CD4-positive, alpha-beta T cell (primary cell): ENCODE measurements at regions not wholly inside any gene's neighbourhood (a gene's known extent, or its start where the extent isn't known, plus 50 kb on each side); places are given as distances from the start of the nearest gene placed in this dataset.

Experiments used
- ATAC-seq: fragments of 200-7000 bp; cut with Tn5 transposase; one replicate; pipeline ENCODE4 v1.10.0; 2022; ENCODE audit warnings: mild to moderate bottlenecking; ENCODE audit not compliant: poor library complexity
- CTCF ChIA-PET: fragments of 350-600 bp; sonication (Branson Sonifier 250); formaldehyde crosslinking; loops from one replicate; lab custom pipeline; 2021; ENCODE audit warnings: antibody characterized with exemption, inconsistent platforms; lab: Charles Lee
- POLR2A ChIA-PET: fragments of 350-600 bp; sonication (Branson Sonifier 250); formaldehyde crosslinking; loops from one replicate; lab custom pipeline; 2021; ENCODE audit warnings: antibody characterized with exemption, inconsistent platforms; lab: Charles Lee
- DNase-seq, 14 experiments: peaks; one replicate each; pipeline ENCODE4 v3.0.0-alpha.2; 2013 to 2020; ENCODE audit warnings: mixed read lengths in 2 of 14
- H3K27ac ChIP-seq, 2 donors: one replicate each; pipeline versions ENCODE4 v1.5.1 to v1.7.0; 2013; ENCODE audit warnings: low read length in 2 of 2, low read depth in 1 of 2, mild to moderate bottlenecking in 1 of 2
- H3K27me3 ChIP-seq, 2 experiments: 1 replicate in 1 of 2; 2 replicates in 1 of 2; pipeline versions ENCODE4 v1.6.1 to v1.7.0; 2013; ENCODE audit warnings: low read length in 2 of 2, control low read depth in 1 of 2, mild to moderate bottlenecking in 1 of 2, moderate library complexity in 1 of 2; ENCODE audit not compliant: insufficient read depth in 2 of 2, control insufficient read depth in 1 of 2
- H3K36me3 ChIP-seq: one replicate; pipeline ENCODE4 v1.6.1; 2013; ENCODE audit warnings: low read length, control low read depth; ENCODE audit not compliant: insufficient read depth
- H3K4me1 ChIP-seq: one replicate; pipeline ENCODE4 v1.6.1; 2013; ENCODE audit warnings: low read length, control low read depth; ENCODE audit not compliant: insufficient read depth
- H3K4me3 ChIP-seq: one replicate; pipeline ENCODE4 v1.5.1; 2013; ENCODE audit warnings: mild to moderate bottlenecking, low read length, moderate library complexity
- H3K9me3 ChIP-seq, 2 experiments: 1 replicate in 1 of 2; 2 replicates in 1 of 2; pipeline versions ENCODE4 v1.6.1 to v1.7.0; 2013; ENCODE audit warnings: low read length in 2 of 2, mild to moderate bottlenecking in 2 of 2, control low read depth in 1 of 2, moderate library complexity in 1 of 2; ENCODE audit not compliant: control insufficient read depth in 1 of 2, insufficient read depth in 1 of 2
- H3K27ac Mint-ChIP-seq: one replicate; pipeline ENCODE4 v1.8.0; 2020; ENCODE audit warnings: mixed read lengths
- H3K27me3 Mint-ChIP-seq: one replicate; pipeline ENCODE4 v1.8.0; 2021; ENCODE audit warnings: mixed read lengths
- H3K36me3 Mint-ChIP-seq: one replicate; pipeline ENCODE4 v1.8.0; 2021; ENCODE audit warnings: low read depth, mixed read lengths
- H3K4me1 Mint-ChIP-seq: one replicate; pipeline ENCODE4 v1.8.0; 2021; ENCODE audit warnings: low read depth, mixed read lengths
- H3K4me3 Mint-ChIP-seq: one replicate; pipeline ENCODE4 v1.8.0; 2020; ENCODE audit warnings: mild to moderate bottlenecking, mixed read lengths
- H3K9me3 Mint-ChIP-seq: one replicate; pipeline ENCODE4 v1.8.0; 2020; ENCODE audit warnings: mixed read lengths
- CTCF ChIP-seq: fragments of 200-600 bp; IDR thresholded peaks from one replicate; pipeline ENCODE4 v1.8.0; 2022; ENCODE audit warnings: antibody characterized with exemption, mild to moderate bottlenecking
- intact Hi-C, 2 experiments: fragments of 100-400 bp; cut with DNase I in 1 of 2; cut with micrococcal nuclease in 1 of 2; formaldehyde crosslinking; loops; one replicate each; pipeline versions ENCODE4 v1.15.1 to v1.9.0; 2023 to 2025; cut with DNase I, micrococcal nuclease

GRCh38 chr20:59392736-59393135 lies 92.3 kb downstream of the EDN3 start:
- Histone ChIP-seq H3K9me3 (no peaks in the 10 kb centered on the region), H3K4me1 (no peaks in the 10 kb centered on the region), H3K27me3 (peaks cover 0 to 17% of the 10 kb centered on the region in 2 experiments), H3K36me3 (no peaks in the 10 kb centered on the region), H3K27ac (no peak overlapping the region), H3K4me3 (no peak overlapping the region)
- ATAC-seq (no peak), DNase-seq (no peak)
- Mint-ChIP-seq H3K27me3 (no peaks in the 10 kb centered on the region), H3K36me3 (no peaks in the 10 kb centered on the region), H3K27ac (no peak overlapping the region), H3K4me3 (no peak overlapping the region), H3K9me3 (no peaks in the 10 kb centered on the region), H3K4me1 (no peaks in the 10 kb centered on the region)
- intact Hi-C loops, result no loop called here
- ChIA-PET POLR2A (no interaction called here), CTCF (no interaction called here)
- no peak for TF ChIP-seq CTCF

- Histone ChIP-seq H3K9me3 (no peaks in the 10 kb centered on the region), H3K27ac (no peak overlapping the region), H3K4me1 (no peaks in the 10 kb centered on the region), H3K27me3 (peaks cover 0 to 17% of the 10 kb centered on the region in 2 experiments), H3K4me3 (no peak overlapping the region), H3K36me3 (no peaks in the 10 kb centered on the region)
- Mint-ChIP-seq H3K4me1 (no peaks in the 10 kb centered on the region), H3K9me3 (no peaks in the 10 kb centered on the region), H3K4me3 (no peak overlapping the region), H3K27ac (no peak overlapping the region), H3K27me3 (no peaks in the 10 kb centered on the region), H3K36me3 (no peaks in the 10 kb centered on the region)
- ChIA-PET POLR2A (no interaction called here), CTCF (no interaction called here)
- DNase-seq (no peak), ATAC-seq (no peak)
- TF ChIP-seq CTCF, result no peak
- intact Hi-C loops, result no loop called here
Measured at GRCh38 chr20:59393142-59393541, 92.7 kb downstream of the EDN3 start.

GRCh38 chr20:59395729-59396128 lies 95.3 kb downstream of the EDN3 start:
- intact Hi-C loops, result no loop called here
- peaks cover 0 to 23% of the 10 kb centered on the region in 2 experiments for H3K27me3 ChIP-seq
- no peak overlapping the region for H3K27ac Mint-ChIP-seq
- no peaks in the 10 kb centered on the region for H3K36me3 ChIP-seq
- TF ChIP-seq CTCF, result no peak
- H3K4me3 Mint-ChIP-seq, result no peak overlapping the region
- no peaks in the 10 kb centered on the region for H3K9me3 ChIP-seq
- H3K4me3 ChIP-seq, result no peak overlapping the region
- no peak overlapping the region for H3K27ac ChIP-seq
- ATAC-seq (no peak), DNase-seq (no peak)
- H3K9me3 Mint-ChIP-seq, result no peaks in the 10 kb centered on the region
- H3K4me1 Mint-ChIP-seq, result no peaks in the 10 kb centered on the region
- H3K27me3 Mint-ChIP-seq, result no peaks in the 10 kb centered on the region
- ChIA-PET CTCF (no interaction called here), POLR2A (no interaction called here)
- no peaks in the 10 kb centered on the region for H3K36me3 Mint-ChIP-seq
- H3K4me1 ChIP-seq, result no peaks in the 10 kb centered on the region
